ENCODE measurements at regions not wholly inside any gene's neighbourhood (a gene's known extent, or its start where the extent isn't known, plus 50 kb on each side); places are given as distances from the start of the nearest gene placed in this dataset.
"Not testable (repeated sequence)": the region's sequence is repeated elsewhere in the genome, so short reads cannot be mapped to it uniquely, and the experiment has no call there.

DNA sequence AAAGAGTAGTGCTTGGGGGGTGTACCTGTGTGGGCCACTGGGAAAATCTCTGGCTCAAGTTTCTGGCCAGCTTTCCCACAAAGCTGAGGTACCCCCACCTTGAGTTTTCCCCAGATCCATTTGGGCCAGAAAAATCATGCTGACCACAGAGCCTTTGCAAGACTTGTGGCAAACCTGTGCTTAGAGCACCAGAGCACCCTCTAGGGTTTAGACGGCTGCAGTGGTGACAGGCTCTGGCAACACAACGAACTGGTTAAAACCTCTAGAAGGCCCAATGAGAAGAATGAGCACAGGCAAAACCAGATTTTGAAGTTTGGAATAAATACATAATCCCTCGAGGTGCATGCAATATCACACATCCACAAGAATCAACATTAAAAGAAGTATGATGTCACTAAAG lies 290.7 kb upstream of the FOLH1 start:
- no peak for DNase-seq

DNA sequence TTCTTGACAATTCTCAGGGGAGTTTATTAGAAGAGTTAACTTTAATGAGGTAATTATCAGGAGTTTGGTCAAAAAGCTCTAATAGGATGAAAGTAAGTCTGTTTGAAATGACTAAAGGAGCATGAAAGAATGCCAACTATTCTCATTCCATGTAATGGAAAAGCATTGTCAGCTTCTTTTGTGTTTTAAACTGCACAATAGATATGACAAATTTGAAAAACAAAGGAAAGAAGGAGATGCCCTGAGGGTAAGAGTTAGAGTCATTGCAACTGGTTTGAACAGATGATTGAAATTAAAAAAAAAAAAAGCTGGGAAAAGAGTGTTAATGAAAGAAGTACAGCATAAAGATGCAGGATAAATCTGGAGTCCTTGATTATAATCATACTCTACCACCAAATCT lies 296.8 kb upstream of the FOLH1 start:
- no peak for DNase-seq

DNA sequence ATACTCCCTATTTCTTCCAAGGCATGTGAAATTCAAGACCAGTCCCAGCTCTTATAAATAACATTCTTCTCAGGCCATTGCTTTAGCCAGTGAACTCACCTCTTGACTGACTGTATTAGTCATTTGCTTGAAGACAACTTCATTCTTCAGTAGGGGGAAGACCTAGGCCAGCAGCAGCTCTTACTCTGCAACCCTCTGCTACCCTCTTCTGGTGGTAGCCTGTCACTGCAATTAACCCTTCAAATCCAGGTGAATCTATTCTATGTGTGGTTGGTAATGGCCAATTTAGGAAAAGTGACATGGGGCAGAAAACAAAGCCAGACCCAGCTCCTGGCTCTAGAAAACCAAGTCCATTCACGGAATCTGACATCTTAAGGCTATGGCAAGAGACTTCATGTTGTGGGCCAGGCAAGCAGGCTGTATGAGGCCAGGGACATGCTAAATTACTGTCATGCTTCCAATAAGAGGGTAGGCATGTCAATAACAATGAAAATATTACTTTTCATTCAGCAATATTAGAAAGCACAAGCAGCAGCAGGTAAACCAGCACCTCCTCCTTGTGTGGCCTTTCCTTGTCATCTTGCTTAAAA lies 317.9 kb upstream of the FOLH1 start:
- DNase-seq, result peak; percentile 1 to 16

DNA sequence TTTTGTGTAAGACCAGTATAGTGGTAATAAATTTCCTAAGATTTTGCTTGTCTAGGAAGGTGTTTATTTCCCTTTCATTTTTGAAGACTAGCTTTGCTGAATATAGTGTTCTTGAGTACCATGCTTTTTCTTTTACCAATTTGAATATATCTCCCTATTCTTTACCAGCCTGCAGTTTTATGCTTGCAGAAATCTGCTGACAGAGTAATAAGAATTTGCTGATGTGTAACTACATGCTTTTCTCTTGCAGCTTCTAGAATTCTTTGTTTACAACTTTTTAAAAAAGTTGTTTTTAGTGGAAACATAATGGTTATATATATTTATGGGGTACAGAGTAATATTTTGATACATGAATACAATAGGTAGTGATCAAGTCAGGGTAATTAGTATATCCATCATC lies 324.8 kb upstream of the FOLH1 start:
- no peak for DNase-seq

DNA sequence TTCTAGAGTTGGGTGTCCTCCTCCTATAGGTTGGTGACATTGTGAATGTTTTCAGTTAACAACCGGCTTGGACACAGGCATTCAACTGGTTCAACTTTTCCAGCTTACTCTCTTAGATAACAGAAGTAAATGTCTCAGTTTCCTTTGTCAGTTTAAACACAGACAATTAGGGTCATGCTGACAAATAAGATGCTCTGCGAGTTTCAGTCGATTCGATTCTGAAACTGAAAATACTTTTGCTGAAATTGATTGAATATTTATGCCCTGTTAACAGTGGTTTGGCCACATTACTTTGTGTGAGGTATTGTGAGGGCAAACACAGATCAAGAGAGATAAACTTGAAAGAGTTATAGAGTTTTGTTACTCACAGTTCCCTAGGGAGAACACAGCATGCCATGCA lies 330.5 kb upstream of the FOLH1 start:
- DNase-seq, result not testable (repeated sequence)

DNA sequence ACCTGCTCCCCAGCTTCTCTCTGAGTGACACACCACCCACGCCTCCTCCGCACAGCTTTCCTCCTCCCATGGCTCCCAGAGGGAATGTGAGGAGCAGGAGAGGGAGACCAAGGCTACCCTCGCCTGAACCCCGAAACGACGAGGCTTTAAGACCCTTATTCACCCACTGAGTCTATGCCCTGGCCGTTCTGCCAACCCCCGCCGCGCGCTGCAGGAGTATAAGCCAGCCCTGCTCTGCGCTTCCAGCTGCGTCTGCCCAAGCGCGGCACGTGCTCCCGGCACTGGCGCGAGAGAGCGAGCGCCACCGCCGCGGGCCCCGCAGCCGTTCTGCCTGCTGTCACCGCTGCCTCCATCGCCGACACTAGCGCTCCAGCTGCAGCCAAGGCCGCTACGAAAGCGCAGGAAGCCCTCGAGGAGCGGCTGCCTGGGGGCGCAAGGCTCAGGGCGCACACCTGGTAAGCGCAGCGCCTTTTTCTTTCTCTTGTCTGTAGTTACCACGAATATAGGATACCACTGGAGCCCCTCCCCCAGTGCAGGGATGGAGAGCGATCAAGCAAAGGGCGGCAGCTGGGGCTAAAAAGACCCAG lies 350.0 kb upstream of the FOLH1 start:
- DNase-seq, result not testable (repeated sequence)

DNA sequence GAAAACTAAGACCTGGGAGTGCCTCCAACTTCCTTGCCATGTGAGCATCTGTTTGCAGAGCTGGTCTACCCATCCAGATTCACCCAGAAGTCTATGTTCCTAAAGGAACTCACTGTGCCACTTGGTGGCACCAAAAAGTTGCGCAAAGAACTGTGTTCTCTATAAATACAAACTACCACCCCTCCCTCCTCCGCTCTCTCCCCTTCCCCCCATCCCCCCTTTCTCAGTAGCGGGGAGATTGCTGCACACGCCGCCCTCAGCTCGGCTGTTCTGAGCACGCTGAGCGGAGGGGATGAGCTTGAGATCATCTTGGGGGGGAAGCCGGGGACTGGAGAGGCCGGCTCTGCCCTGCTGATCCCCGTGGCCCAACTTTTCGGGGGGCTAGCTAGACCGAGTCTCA lies 352.2 kb upstream of the FOLH1 start:
- DNase-seq, result not testable (repeated sequence)

DNA sequence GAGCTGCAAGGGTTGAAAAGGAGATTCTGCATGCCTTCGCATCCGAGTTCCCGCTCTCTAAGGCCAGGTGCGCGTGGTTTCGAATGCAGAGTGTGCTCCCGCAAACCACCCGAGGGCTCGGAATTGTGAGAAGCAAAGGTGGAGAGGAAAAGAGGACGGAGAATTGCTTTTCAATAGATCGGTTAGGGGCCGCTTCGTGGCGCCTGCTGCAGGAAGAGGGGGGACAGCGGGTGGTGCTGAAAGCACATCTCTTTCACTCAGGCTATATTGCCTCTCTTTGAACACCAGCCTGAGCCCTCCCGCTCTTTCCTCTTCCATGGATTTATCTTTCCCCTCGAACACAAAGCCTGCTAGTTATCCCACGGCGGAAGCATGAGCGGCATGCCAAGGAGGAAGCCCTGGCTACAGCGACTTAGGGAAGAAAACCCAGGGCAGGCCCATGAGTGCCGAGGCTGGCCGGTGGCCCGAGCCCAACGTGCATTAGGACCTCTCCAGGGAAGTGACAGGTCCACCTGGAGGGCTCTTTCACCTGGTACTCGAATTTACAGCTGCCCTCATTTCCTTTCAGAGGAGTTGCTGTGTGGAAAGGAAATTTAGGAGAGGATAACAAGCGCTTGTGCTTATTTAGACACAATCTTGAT lies 353.0 kb upstream of the FOLH1 start:
- DNase-seq, result not testable (repeated sequence)

DNA sequence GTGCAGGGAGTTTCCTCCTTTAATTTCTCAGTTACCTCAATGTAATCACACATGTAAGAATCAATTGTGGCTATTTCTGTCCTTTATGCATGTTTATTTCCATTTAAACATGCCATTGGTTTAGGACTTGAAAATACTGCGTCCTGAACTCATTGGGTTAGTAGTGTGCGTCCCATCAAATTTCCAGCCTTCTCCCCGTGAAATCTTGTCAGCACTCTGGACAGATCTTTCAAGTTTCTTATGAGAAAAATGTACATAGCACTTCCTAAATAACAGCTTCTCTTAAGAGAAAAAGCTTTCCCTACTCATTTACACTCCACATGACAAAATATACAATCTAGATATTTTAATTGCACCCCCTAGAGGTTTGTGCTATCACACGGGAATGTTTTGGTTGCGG lies 353.9 kb upstream of the FOLH1 start:
- not testable (repeated sequence) for DNase-seq

DNA sequence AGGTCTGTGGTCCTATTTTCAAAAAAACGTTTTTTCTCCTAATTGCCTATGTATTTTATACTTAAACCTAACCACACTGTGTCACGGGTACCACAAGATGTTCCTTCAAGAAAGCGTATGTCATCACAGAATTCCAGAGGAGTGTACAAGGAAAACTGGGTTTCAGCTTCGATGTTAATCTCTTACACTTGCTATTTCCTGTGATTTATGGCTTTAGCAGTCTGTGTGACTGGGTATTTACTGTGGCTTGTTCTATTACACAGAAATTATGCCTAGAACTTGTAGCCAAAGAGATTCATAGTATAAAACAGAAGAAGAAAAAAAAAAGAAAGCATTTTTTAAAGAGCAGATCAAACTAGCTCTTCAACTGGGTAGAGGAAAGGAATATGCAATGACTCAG lies 371.1 kb upstream of the FOLH1 start:
- not testable (repeated sequence) for DNase-seq

DNA sequence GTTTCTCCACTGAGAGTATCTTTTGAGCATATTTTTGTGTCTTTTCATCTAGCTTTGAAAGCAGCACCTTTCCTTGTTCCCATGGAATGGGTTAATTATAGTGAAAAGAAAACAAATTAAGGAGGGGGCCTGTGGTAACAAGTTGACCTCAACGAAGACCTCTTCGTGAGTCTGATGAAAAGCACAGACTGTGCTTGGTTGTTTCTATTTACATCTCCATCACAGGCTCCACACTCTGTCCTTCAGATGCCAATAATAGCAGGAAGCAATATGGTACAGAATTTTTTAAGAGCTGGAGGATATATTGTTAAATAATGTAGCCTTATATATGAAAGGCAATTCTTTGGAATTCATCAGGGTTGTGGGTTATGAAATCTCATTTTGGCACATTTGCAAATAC lies 366.7 kb upstream of the OR4C13 start:
- not testable (repeated sequence) for DNase-seq

DNA sequence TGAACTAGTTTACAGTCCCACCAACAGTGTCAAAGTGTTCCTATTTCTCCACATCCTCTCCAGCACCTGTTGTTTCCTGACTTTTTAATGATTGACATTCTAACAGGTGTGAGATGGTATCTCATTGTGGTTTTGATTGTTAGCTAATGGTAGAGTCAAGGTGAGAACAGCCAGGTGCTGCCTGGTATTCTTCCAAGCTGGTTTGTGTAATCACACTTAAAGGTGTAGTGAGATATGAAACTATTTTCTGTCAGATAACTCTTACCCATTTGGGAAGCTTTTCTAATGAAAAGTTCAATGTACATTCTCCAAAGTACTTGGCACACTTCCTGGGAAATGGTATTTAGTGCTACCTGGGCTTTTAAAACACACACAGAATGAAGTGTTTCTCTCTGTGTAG lies 343.3 kb upstream of the OR4C13 start:
- DNase-seq, result not testable (repeated sequence)

DNA sequence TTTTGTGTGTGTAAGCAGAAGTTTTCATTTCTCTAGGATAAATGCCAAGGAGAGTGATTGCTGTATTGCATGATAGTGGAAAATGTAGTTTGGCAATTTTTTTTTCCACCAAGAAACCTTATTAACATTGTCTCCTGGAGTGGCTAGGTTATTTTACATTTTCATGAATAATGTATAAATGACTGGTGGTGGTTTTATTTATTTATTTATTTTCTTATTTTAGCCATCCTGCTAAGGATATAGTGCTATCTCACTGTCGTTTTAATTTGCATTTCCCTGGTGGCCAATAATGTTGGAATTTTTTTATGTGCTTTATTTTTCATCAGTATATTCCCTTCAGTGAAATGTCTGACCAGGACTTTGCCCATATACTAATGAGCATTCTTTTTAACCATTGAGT lies 328.3 kb upstream of the OR4C13 start:
- DNase-seq, result not testable (repeated sequence)

DNA sequence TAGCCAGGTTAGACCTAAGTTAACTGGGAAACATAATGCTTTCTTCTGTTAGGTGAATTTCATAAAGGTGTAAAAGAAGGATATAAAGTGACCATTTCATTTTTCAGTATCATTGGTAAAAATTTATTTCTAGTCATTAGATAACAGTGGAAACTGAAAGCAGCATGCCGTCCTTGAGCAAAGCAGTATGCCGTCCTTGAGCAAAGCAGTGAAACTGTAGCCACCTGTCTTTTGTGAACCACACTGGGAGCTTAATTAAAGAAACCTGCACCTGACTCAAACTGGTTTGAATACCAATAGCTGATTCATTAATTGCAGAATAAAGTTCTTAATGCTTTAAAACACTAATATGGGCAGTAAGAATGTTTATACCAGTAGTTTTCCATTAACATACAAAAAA lies 281.5 kb upstream of the OR4C13 start:
- DNase-seq, result not testable (repeated sequence)

DNA sequence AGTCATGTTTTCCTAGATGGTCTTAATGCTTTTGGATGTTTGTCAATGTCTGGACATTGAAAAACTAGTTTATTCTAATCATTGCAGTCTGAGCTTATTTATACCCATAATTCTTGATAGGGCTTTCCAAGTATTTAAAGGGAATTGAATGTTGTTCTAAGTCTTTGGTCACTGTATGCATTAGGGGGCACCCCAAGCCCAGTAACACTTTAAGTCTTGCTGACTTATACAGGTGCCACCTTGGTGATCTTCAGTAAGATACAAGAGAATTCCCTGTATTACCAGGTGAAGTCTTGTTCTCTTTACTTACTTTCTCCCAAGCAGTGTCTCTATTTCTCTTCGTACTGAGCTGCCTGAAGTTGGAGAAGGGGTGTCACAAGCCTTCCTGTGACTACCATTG lies 250.1 kb upstream of the OR4C13 start:
- DNase-seq, result not testable (repeated sequence)

DNA sequence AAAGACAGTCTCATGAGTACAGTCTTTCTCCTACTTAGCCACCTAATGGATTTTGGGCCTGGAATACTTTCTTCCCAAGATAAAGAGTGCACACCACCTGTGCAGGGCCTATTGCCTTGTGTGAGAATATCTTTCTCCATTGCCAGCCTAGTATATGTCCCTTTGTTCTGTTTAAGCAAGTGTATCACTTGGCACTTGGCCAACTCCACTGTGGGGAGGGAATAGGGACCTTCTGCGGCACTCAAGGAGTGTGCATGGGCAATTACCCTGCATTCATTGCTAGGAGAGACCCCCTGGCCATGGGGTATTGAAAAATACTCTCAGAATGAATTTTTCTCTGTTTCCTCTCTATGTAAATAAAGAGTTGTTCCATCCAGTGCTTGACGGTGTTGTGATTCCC lies 201.7 kb upstream of the OR4C13 start:
- DNase-seq, result not testable (repeated sequence)

DNA sequence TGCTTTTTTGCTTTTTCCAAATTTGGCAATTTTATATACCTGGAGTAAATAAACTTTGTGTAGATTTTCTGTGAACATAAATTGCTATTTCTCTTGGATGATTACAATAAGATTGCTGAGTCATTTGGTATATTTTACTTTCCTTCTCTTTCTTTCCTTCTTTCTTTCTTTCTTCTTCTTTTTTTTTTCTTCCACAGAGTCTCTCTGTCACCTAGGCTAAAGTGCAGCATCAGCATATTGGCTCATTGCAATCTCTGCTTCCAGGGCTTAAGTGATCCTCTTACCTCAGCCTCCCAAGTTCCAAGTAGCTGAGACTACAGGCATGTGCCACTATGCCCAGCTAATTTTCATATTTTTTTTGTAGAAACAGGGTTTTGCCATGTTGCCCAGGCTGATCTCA lies 201.2 kb upstream of the OR4C13 start:
- DNase-seq, result not testable (repeated sequence)

DNA sequence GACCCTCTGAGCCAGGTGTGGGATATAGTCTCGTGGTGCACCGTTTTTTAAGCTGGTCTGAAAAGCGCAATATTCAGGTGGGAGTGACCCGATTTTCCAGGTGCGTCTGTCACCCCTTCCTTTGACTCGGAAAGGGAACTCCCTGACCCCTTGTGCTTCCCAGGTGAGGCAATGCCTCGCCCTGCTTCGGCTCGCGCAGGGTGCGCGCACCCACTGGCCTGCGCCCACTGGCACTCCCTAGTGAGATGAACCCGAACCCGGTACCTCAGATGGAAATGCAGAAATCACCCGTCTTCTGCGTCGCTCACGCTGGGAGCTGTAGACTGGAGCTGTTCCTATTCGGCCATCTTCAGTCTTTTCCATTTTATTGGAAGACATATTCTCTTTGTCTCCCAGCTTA lies 171.4 kb upstream of the OR4C13 start:
- not testable (repeated sequence) for DNase-seq

DNA sequence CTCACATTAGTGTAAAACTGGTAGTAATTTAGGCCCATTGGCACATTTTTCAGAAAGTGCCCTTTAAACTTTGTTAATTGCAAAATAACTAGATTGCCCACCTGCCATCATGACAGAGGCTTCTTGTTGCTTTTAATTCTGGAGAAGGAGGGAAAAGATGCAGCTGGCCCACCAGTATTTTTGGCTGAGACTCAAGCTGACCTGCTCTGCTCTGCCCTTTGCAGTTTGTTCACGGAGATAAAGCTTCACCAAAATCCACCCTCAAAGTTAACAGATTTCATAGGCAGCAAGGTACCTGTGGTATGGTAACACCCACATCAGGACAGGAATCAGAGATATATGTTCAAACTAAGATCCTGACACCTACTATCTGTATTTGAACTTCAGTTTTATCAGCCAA lies 170.2 kb upstream of the OR4C13 start:
- not testable (repeated sequence) for DNase-seq

DNA sequence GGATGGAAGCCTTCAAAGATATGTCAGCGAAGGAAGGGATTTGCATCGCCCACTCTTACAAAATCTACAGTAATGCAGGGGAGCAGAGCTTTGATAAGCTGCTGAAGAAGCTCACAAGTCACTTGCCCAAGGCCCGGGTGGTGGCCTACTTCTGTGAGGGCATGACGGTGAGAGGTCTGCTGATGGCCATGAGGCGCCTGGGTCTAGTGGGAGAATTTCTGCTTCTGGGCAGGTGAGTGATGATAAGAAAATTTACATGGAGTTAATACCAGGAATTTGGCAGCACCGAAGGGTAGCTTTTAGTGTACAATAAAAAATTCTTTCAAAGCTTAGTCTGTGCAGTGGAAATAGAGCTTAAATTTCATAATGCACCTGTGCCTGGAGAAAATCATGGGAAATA lies 168.3 kb upstream of the OR4C13 start:
- not testable (repeated sequence) for DNase-seq

DNA sequence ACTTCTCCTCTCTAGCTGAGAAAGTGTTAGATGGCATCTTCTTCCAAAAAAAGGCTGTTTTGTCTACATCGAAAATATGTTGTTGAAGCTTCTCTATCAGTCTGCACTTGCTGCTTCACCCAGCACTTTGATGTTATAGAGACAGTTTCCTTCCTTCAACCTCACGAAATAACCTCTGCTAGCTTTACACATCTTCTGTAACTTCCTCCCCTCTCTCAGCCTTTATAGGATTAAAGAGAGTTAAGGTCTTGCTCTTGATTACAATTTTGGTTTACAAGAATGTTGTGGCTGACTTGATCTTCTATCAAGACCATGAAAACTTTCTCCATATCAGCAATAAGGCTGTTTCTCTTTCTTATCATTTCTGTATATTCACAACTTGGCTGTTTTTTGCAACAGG lies 162.4 kb upstream of the OR4C13 start:
- DNase-seq, result not testable (repeated sequence)

DNA sequence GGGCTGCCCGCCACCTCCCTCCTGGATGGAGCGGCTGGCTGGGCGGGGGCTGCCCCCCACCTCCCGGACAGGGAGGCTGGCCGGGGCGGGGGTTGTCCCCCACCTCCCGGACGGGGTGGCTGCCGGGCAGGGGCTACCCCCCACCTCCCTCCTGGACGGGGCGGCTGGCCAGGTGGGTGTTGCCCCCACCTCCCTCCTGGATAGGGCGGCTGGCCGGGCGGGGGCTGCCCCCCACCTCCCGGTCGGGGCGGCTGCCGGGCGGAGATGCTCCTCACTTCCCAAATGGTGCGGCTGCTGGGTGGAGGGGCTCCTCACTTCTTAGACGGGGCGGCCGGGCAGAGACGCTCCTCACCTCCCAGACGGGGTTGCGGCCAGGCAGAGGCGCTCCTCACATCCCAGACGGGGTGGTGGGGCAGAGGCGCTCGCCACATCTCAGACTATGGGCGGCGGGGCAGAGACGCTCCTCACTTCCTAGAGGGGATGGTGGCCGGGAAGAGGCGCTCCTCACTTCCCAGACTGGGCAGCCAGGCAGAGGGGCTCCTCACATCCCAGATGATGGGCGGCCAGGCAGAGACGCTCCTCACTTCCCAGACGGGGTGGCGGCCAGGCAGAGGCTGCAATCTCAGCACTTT lies 153.9 kb upstream of the OR4C13 start:
- DNase-seq, result not testable (repeated sequence)

DNA sequence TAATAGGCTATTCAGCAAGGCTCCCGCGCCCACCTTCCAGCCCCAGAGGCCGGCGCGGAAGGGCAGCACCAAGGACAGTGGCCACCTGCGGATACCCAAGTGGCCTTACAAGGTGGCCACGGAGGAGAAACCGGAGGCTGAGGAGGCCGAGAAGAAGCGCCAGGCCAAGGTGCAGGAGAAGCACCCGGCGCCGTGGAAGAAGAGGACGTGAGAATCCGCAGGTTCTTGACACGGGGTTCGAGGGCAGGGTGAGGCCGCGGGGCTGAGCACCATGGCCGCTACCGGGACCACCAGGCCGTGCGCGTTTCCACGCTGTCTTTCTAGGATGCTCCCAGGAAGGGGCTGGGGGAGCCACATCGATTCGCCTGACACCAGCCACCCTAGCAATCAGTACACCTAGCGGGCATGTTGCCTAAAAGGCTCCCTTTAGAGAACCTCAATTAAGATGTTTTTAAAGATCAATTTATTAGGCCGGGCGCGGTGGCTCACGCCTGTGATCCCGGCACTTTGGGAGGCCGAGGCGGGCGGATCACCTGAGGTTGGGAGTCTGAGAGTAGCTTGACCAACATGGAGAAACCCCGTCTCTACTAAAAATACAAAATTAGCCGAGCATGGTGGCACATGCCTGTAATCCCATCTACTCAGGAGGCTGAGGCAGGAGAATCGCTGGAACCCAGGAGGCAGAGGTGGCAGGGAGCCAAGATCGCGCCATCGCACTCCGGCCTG lies 134.3 kb upstream of the OR4C13 start:
- not testable (repeated sequence) for DNase-seq

All from inflammatory macrophage (primary cell).